ENCODE measurements at regions not wholly inside any gene's neighbourhood (a gene's known extent, or its start where the extent isn't known, plus 50 kb on each side); places are given as distances from the start of the nearest gene placed in this dataset.

DNA sequence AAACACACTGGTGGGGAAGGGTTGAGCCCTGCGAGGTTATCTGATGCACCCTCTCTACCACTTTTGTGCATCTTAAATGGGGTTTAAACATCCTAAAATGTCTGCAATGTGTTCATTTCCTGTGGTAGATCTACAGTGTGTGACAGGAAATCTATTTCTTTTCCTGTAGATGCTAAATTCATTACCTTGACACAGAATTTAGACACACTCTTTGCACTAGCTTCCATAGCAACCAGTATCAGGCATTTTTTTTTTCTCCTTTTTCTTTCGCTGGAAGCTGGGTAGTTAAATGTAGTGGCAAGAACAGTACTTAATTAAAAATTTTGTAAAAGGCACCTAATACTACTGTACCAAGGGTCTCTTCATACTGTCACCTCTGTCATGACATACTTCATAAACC is 141.1 kb downstream of the RFPL4B start:
- no peaks in the 10 kb centered on the region for H3K27me3 ChIP-seq (ENCODE audit: control insufficient read depth in 2 of 2, insufficient read depth in 2 of 2, low read length in 2 of 2)
- ChIA-PET POLR2A (interaction anchor here (0.6 kb wide), 1 partner anchor 199 kb away, joined by 3 read pairs; no protein-coding TSS in a partner anchor), CTCF (interaction anchor here (0.9 kb wide), 1 partner anchor 15 kb away, joined by 3 read pairs; no protein-coding TSS in a partner anchor)
- intact Hi-C loops (cut with micrococcal nuclease), result no loop called here
- H3K9ac ChIP-seq (replicated peaks; ENCODE audit: extremely low read depth, insufficient read depth, low read length), result no peak overlapping the region
- H2AFZ ChIP-seq (ENCODE audit: low read depth, low read length), result no peak overlapping the region
- DNase-seq (ENCODE audit: low read depth, low spot score) (no peak), FAIRE-seq (no peak)
- H3K27ac ChIP-seq (ENCODE audit: insufficient read depth, low read depth, low read length), result no peak overlapping the region
- H3K36me3 ChIP-seq (ENCODE audit: control insufficient read depth in 2 of 2, extremely low read depth in 1 of 2, insufficient read depth in 2 of 2, low read length in 2 of 2), result no peaks in the 10 kb centered on the region
- peaks cover 13% of the 10 kb centered on the region for H3K4me1 ChIP-seq (ENCODE audit: control insufficient read depth, extremely low read depth, insufficient read depth, low read length)
- H3K4me2 ChIP-seq (ENCODE audit: insufficient read depth, low read length), result no peak overlapping the region
- H4K20me1 ChIP-seq (replicated peaks; ENCODE audit: control insufficient read depth, extremely low read depth, insufficient read depth, low read length), result no peaks in the 10 kb centered on the region
- H3K79me2 ChIP-seq (ENCODE audit: control insufficient read depth, insufficient read depth, low read length), result no peaks in the 10 kb centered on the region
- H3K4me3 ChIP-seq (replicated peaks in 1 of 3; ENCODE audit: insufficient read depth in 1 of 3, low read depth in 1 of 3, low read length in 3 of 3), result no peak overlapping the region
- dilution Hi-C loops (cut with MboI; ENCODE audit: extremely low pct_ligation_motif_present, low sequenced_read_pairs), result no loop called here
- no TSS peak for BruUV-seq (replicated peaks)
- TF ChIP-seq MYC (IDR thresholded peaks at IDR 0.05; ENCODE audit: low read depth, low read length), result no peak
- TF ChIP-seq CTCF (IDR thresholded peaks at IDR 0.05; ENCODE audit: extremely low read depth in 1 of 2, insufficient read depth in 1 of 2, low read depth in 1 of 2, low read length in 2 of 2), result no peak
- TF ChIP-seq, protein P1, sequence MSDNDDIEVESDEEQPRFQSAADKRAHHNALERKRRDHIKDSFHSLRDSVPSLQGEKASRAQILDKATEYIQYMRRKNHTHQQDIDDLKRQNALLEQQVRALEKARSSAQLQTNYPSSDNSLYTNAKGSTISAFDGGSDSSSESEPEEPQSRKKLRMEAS (IDR thresholded peaks at IDR 0.05; ENCODE audit: insufficient read depth, insufficient read length), result no peak
- TF ChIP-seq FOS (IDR thresholded peaks at IDR 0.05; ENCODE audit: borderline replicate concordance, insufficient read depth, low read length), result no peak
- TF ChIP-seq JUN (IDR thresholded peaks at IDR 0.05; ENCODE audit: borderline replicate concordance, insufficient read depth, insufficient read length, low read depth), result no peak
- no peak for TF ChIP-seq GATA2 (IDR thresholded peaks at IDR 0.05; ENCODE audit: insufficient read depth, insufficient read length, low read depth, low read length)
- no peak for TF ChIP-seq POLR2A (IDR thresholded peaks at IDR 0.05; ENCODE audit: low read depth, low read length)
- no peak for TF ChIP-seq EZH2 (IDR thresholded peaks at IDR 0.05; ENCODE audit: borderline replicate concordance, low read depth, low read length, severe bottlenecking)
- TF ChIP-seq POLR2AphosphoS5 (IDR thresholded peaks at IDR 0.05; ENCODE audit: insufficient read depth, low read depth, low read length), result no peak
- H3K9me1 ChIP-seq (replicated peaks; ENCODE audit: control insufficient read depth, extremely low read depth, insufficient read depth, low read length), result no peaks in the 10 kb centered on the region
- no peaks in the 10 kb centered on the region for H3K9me3 ChIP-seq (replicated peaks; ENCODE audit: control insufficient read depth, insufficient read depth, low read length)

Data from endothelial cell of umbilical vein (primary cell).